ENCODE measurements at regions not wholly inside any gene's neighbourhood (a gene's known extent, or its start where the extent isn't known, plus 50 kb on each side); places are given as distances from the start of the nearest gene placed in this dataset.

GRCh38 chr1:116320874-116321273 is 52.2 kb upstream of the ATP1A1 start:
- Histone ChIP-seq H3K18ac (ENCODE audit: insufficient read length, low read depth, low read length) (no peak overlapping the region), H3K4me2 (ENCODE audit: insufficient read depth, insufficient read length, low read length) (no peak overlapping the region), H3K9me3 (ENCODE audit: control insufficient read depth, low read depth, low read length) (no peaks in the 10 kb centered on the region), H3K14ac (ENCODE audit: insufficient read depth, low read length) (no peak overlapping the region), H3K79me1 (ENCODE audit: insufficient read depth, low read depth, low read length, poor library complexity, severe bottlenecking) (no peaks in the 10 kb centered on the region), H2AFZ (ENCODE audit: low read length) (no peak overlapping the region), H4K91ac (ENCODE audit: insufficient read length, low read depth, low read length) (no peak overlapping the region), H4K20me1 (ENCODE audit: control insufficient read depth, insufficient read depth, insufficient read length) (no peaks in the 10 kb centered on the region), H3K56ac (ENCODE audit: insufficient read length, low read depth, low read length) (no peak overlapping the region), H3T11ph (ENCODE audit: low read length) (no peak overlapping the region), H3K9ac (ENCODE audit: extremely low read depth, insufficient read length, low read length) (no peak overlapping the region), H3K4me1 (ENCODE audit: insufficient read depth, low read length) (no peaks in the 10 kb centered on the region), H4K5ac (ENCODE audit: insufficient read length, low read depth, low read length) (no peak overlapping the region), H2AK5ac (ENCODE audit: insufficient read length, low read length) (no peak overlapping the region), H2BK5ac (ENCODE audit: insufficient read length, low read length) (no peak overlapping the region), H4K8ac (replicated peaks; ENCODE audit: insufficient read length, low read depth, low read length) (no peak overlapping the region), H3K27me3 (ENCODE audit: insufficient read depth, low read length) (no peaks in the 10 kb centered on the region), H3K79me2 (ENCODE audit: insufficient read depth, low read length) (no peaks in the 10 kb centered on the region), H3K27ac (ENCODE audit: insufficient read length, low read depth, low read length) (no peak overlapping the region), H2BK15ac (ENCODE audit: low read depth, low read length) (no peak overlapping the region), H2BK120ac (ENCODE audit: low read depth, low read length, poor library complexity, severe bottlenecking) (no peak overlapping the region), H3K23ac (ENCODE audit: insufficient read length, low read depth, low read length) (no peak overlapping the region), H2BK12ac (ENCODE audit: insufficient read length, low read depth, low read length) (no peak overlapping the region), H2BK20ac (ENCODE audit: low read depth, low read length, poor library complexity, severe bottlenecking) (no peak overlapping the region), H3K4ac (ENCODE audit: low read depth, low read length) (no peak overlapping the region), H3K23me2 (ENCODE audit: insufficient read length, low read depth, low read length, poor library complexity, severe bottlenecking) (no peaks in the 10 kb centered on the region)
- Mint-ChIP-seq H3K4me3 (no peak overlapping the region), H3K4me1 (peaks cover under 1 to 3% of the 10 kb centered on the region in 2 experiments), H3K27ac (no peak overlapping the region), H3K36me3 (ENCODE audit: insufficient read depth in 1 of 3, low read depth in 3 of 3) (no peaks in the 10 kb centered on the region), H3K9me3 (no peaks in the 10 kb centered on the region), H3K27me3 (ENCODE audit: low read depth) (peaks cover 1% of the 10 kb centered on the region; the same call in 1 of the 2 replicates)
- TF ChIP-seq, protein P1, sequence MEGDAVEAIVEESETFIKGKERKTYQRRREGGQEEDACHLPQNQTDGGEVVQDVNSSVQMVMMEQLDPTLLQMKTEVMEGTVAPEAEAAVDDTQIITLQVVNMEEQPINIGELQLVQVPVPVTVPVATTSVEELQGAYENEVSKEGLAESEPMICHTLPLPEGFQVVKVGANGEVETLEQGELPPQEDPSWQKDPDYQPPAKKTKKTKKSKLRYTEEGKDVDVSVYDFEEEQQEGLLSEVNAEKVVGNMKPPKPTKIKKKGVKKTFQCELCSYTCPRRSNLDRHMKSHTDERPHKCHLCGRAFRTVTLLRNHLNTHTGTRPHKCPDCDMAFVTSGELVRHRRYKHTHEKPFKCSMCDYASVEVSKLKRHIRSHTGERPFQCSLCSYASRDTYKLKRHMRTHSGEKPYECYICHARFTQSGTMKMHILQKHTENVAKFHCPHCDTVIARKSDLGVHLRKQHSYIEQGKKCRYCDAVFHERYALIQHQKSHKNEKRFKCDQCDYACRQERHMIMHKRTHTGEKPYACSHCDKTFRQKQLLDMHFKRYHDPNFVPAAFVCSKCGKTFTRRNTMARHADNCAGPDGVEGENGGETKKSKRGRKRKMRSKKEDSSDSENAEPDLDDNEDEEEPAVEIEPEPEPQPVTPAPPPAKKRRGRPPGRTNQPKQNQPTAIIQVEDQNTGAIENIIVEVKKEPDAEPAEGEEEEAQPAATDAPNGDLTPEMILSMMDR (conservative IDR thresholded peaks at IDR 0.05): no peak
- no CpG with 5 or more reads among the region's 2 CpGs for WGBS (ENCODE audit: extremely low coverage, insufficient read length, low lambda C conversion rate)
- no peak for DNase-seq
